GM18499 (cell line): ENCODE measurements at regions not wholly inside any gene's neighbourhood (a gene's known extent, or its start where the extent isn't known, plus 50 kb on each side); places are given as distances from the start of the nearest gene placed in this dataset.

Experiments
- ATAC-seq: cut with Tn5 transposase; IDR thresholded peaks from one replicate; pipeline ENCODE4 v1.9.1; 2021; ENCODE audit warnings: moderate number of reproducible peaks; ENCODE audit not compliant: insufficient read depth, unreplicated experiment

GRCh38 chr5:65068410-65068809 is 299.7 kb downstream of the CWC27 start:
- no peak for ATAC-seq

- no peak for ATAC-seq
Observed at GRCh38 chr5:65070026-65070425, 301.3 kb downstream of the CWC27 start.

GRCh38 chr5:65072850-65073249 is 304.1 kb downstream of the CWC27 start:
- no peak for ATAC-seq

GRCh38 chr5:65073250-65073661 is 304.5 kb downstream of the CWC27 start:
- ATAC-seq: no peak

- ATAC-seq: no peak
Observed at GRCh38 chr5:65075623-65076250, 307.0 kb downstream of the CWC27 start.

GRCh38 chr5:65076251-65076869 is 307.6 kb downstream of the CWC27 start:
- ATAC-seq: peak; percentile 50

GRCh38 chr5:65077653-65078052 is 308.9 kb downstream of the CWC27 start:
- no peak for ATAC-seq

GRCh38 chr5:65078331-65078730 is 309.6 kb downstream of the CWC27 start:
- ATAC-seq: no peak

- ATAC-seq: no peak
Observed at GRCh38 chr5:65081071-65081470, 312.3 kb downstream of the CWC27 start.

GRCh38 chr5:65084795-65085515 is 316.2 kb downstream of the CWC27 start:
- ATAC-seq: no peak

- no peak for ATAC-seq
Observed at GRCh38 chr5:65085516-65085850, 316.8 kb downstream of the CWC27 start.

- no peak for ATAC-seq
Observed at GRCh38 chr5:65086234-65086890, 317.6 kb downstream of the CWC27 start.

- ATAC-seq: no peak
Observed at GRCh38 chr5:65087154-65087553, 318.4 kb downstream of the CWC27 start.

- ATAC-seq: no peak
Observed at GRCh38 chr5:65094279-65094678, 325.5 kb downstream of the CWC27 start.

GRCh38 chr5:65098393-65098792 is 329.7 kb downstream of the CWC27 start:
- no peak for ATAC-seq
